K562 (cell line): ENCODE measurements at regions not wholly inside any gene's neighbourhood (a gene's known extent, or its start where the extent isn't known, plus 50 kb on each side); places are given as distances from the start of the nearest gene placed in this dataset.
"Not testable (repeated sequence)": the region's sequence is repeated elsewhere in the genome, so short reads cannot be mapped to it uniquely, and the experiment has no call there.

ENCODE experiments used
- ATAC-seq: fragments of 200-7000 bp; cut with Tn5 transposase; 3 replicates; pipeline ENCODE4 v1.9.1; 2020; ENCODE audit warnings: moderate library complexity
- BruUV-seq: library from RNA; stranded (reverse); fragments of 400-500 nt; replicated peaks from 2 replicates; lab custom pipeline; 2021; lab: Mats Ljungman, UMichigan
- CTCF ChIA-PET: fragments of 300-600 bp; formaldehyde crosslinking; extraction: SDS; loops from one replicate; lab custom pipeline; 2021; ENCODE audit warnings: low intra/inter-chr PET ratio; lab: Yijun Ruan, JAX
- POLR2A ChIA-PET: fragments of 300-600, 350-650 bp; sonication (Branson Sonifier 250); formaldehyde crosslinking; extraction: SDS; loops from one replicate; lab custom pipeline; 2021; ENCODE audit warnings: antibody characterized with exemption, inconsistent platforms; lab: Yijun Ruan, JAX
- DNase-seq, 4 experiments: peaks; one replicate each; pipeline versions ENCODE4 v3.0.0 to v3.0.0-alpha.2; 2011 to 2018; ENCODE audit warnings: low spot score in 3 of 4, mixed read lengths in 3 of 4; ENCODE audit errors: extremely low read depth in 1 of 4
- FAIRE-seq: peaks from 2 replicates; lab custom pipeline; 2011; peaks lifted over from hg19 to GRCh38; lab: Jason Lieb, UNC
- H2AFZ ChIP-seq: 2 replicates; pipeline ENCODE4 v1.6.0; 2011; ENCODE audit warnings: low read depth, low read length, control low read depth, inconsistent platforms
- H3K27ac ChIP-seq: fragments of 200-600 bp; 3 replicates; pipeline ENCODE4 v1.8.0; 2011; ENCODE audit warnings: low read depth, mild to moderate bottlenecking, control low read depth, inconsistent platforms, low read length, moderate library complexity, mixed read lengths; ENCODE audit errors: extremely low read depth
- H3K27me3 ChIP-seq, 2 experiments: fragments of 300-600 bp in 1 of 2; 2 replicates in 1 of 2; 3 replicates in 1 of 2; pipeline versions ENCODE4 v1.6.0 to v1.8.0; 2011; ENCODE audit warnings: inconsistent platforms in 2 of 2, low read length in 2 of 2, mild to moderate bottlenecking in 1 of 2, mixed read lengths in 1 of 2, moderate library complexity in 1 of 2; ENCODE audit not compliant: control insufficient read depth in 2 of 2, insufficient read depth in 2 of 2
- H3K36me3 ChIP-seq: fragments of 300-600 bp; 3 replicates; pipeline ENCODE4 v1.8.0; 2011; ENCODE audit warnings: mild to moderate bottlenecking, low read length, inconsistent platforms; ENCODE audit not compliant: control insufficient read depth, insufficient read depth
- H3K4me1 ChIP-seq, 2 experiments: fragments of 200-600 bp in 1 of 2; replicated peaks in 1 of 2; 2 replicates in 1 of 2; 3 replicates in 1 of 2; pipeline versions ENCODE4 v1.5.1 to v1.8.0; 2011; ENCODE audit warnings: inconsistent platforms in 2 of 2, low read length in 2 of 2, mild to moderate bottlenecking in 1 of 2, mixed read lengths in 1 of 2, moderate library complexity in 1 of 2; ENCODE audit not compliant: control insufficient read depth in 2 of 2, insufficient read depth in 2 of 2
- H3K4me2 ChIP-seq: 2 replicates; pipeline ENCODE4 v1.6.1; 2011; ENCODE audit warnings: low read length, control low read depth, inconsistent platforms, mixed read lengths; ENCODE audit not compliant: insufficient read depth
- H3K4me3 ChIP-seq: fragments of 200-600 bp; sonication (generic), shearing (Covaris generic); 2 replicates; pipeline ENCODE4 v1.5.1; 2016; ENCODE audit warnings: control low read depth, inconsistent platforms
- H3K79me2 ChIP-seq: fragments of 200-600 bp; 3 replicates; pipeline ENCODE4 v1.8.0; 2011; ENCODE audit warnings: low read length, inconsistent platforms; ENCODE audit not compliant: control insufficient read depth, insufficient read depth
- H3K9ac ChIP-seq, 2 experiments: 2 replicates each; pipeline versions ENCODE4 v1.6.0 to v1.6.1; 2011; ENCODE audit warnings: low read depth in 2 of 2, low read length in 2 of 2, control low read depth in 1 of 2, inconsistent platforms in 1 of 2, mild to moderate bottlenecking in 1 of 2, mixed read lengths in 1 of 2; ENCODE audit not compliant: insufficient read depth in 1 of 2
- H3K9me1 ChIP-seq: one replicate; pipeline ENCODE4 v1.6.0; 2011; ENCODE audit warnings: inconsistent platforms, mild to moderate bottlenecking, low read length, moderate library complexity; ENCODE audit not compliant: control insufficient read depth, insufficient read depth
- H3K9me3 ChIP-seq: replicated peaks from 2 replicates; pipeline ENCODE4 v1.5.1; 2011; ENCODE audit warnings: low read depth, low read length, inconsistent platforms; ENCODE audit not compliant: control insufficient read depth, insufficient read depth
- H4K20me1 ChIP-seq: replicated peaks from 2 replicates; pipeline ENCODE4 v1.6.1; 2011; ENCODE audit warnings: low read length, inconsistent platforms, mixed read lengths; ENCODE audit not compliant: control insufficient read depth, insufficient read depth
- BCLAF1 ChIP-seq, 2 experiments: fragments of 450-650 bp in 1 of 2; IDR thresholded peaks; 2 replicates each; pipeline ENCODE4 v1.6.1; 2011 to 2017; ENCODE audit warnings: low read depth in 2 of 2, antibody characterized with exemption in 1 of 2, borderline replicate concordance in 1 of 2, low read length in 1 of 2, mild to moderate bottlenecking in 1 of 2, mixed read lengths in 1 of 2; ENCODE audit not compliant: control insufficient read depth in 1 of 2
- EGR1 ChIP-seq: fragments of 450-650 bp; conservative IDR thresholded peaks from 2 replicates; pipeline ENCODE4 v1.6.1; 2017; ENCODE audit warnings: mild to moderate bottlenecking
- HDAC1 ChIP-seq, 2 experiments: fragments of 450-650 bp; IDR thresholded peaks; 2 replicates each; pipeline ENCODE4 v1.6.1; 2016 to 2017; ENCODE audit warnings: inconsistent platforms in 1 of 2, mild to moderate bottlenecking in 1 of 2, moderate library complexity in 1 of 2
- WGBS: fragments of 100-300 bp; shearing (Covaris generic); methylation state at CpG from one replicate; pipeline ENCODE4 v1.1.6; 2016; ENCODE audit warnings: low coverage, mixed read lengths; ENCODE audit not compliant: insufficient coverage; ENCODE audit errors: missing lambda C conversion rate; 5-methylcytosine and 5-hydroxymethylcytosine counted together
- in situ Hi-C: fragments of 300-500 bp; cut with MboI; formaldehyde crosslinking; loops from 4 replicates; pipeline ENCODE4 v1.15.0; 2018; ENCODE audit warnings: inconsistent platforms, mixed read lengths
- intact Hi-C: fragments of 100-400 bp; cut with micrococcal nuclease; formaldehyde crosslinking; loops from 2 replicates; pipeline ENCODE4 v1.14.2; 2022

GRCh38 chr5:98187945-98188344, 585.5 kb upstream of the RGMB start:
- ATAC-seq (no peak), FAIRE-seq (no peak), DNase-seq (no peak)
- Histone ChIP-seq H3K9me1 (no peaks in the 10 kb centered on the region), H3K9me3 (no peaks in the 10 kb centered on the region), H3K27me3 (no peaks in the 10 kb centered on the region), H3K4me2 (no peak overlapping the region), H3K79me2 (no peaks in the 10 kb centered on the region), H2AFZ (no peak overlapping the region), H4K20me1 (no peaks in the 10 kb centered on the region), H3K27ac (no peak overlapping the region), H3K36me3 (no peaks in the 10 kb centered on the region), H3K4me3 (no peak overlapping the region), H3K9ac (no peak overlapping the region), H3K4me1 (no peaks in the 10 kb centered on the region)
- no peak for TF ChIP-seq BCLAF1 (IDR thresholded peaks at IDR 0.05; ENCODE audit: borderline replicate concordance in 1 of 2, control insufficient read depth in 1 of 2, low read depth in 2 of 2, low read length in 1 of 2)
- no peak for TF ChIP-seq HDAC1 (IDR thresholded peaks at IDR 0.05)
- no peak for TF ChIP-seq EGR1
- in situ Hi-C loops (no loop called here), intact Hi-C loops (no loop called here)
- ChIA-PET POLR2A (no interaction called here), CTCF (no interaction called here)
- no TSS peak for BruUV-seq
- 0% methylated on average over 1 of the region's 1 CpG for WGBS

GRCh38 chr5:98190344-98190743, 583.1 kb upstream of the RGMB start:
- POLR2A ChIA-PET, intact Hi-C loops, BruUV-seq, H3K9me3 ChIP-seq, H3K27me3 ChIP-seq, in situ Hi-C loops, H3K27ac ChIP-seq, ATAC-seq, H3K4me2 ChIP-seq, CTCF ChIA-PET, H3K36me3 ChIP-seq, FAIRE-seq, H3K4me1 ChIP-seq, H2AFZ ChIP-seq, H3K79me2 ChIP-seq, H4K20me1 ChIP-seq, H3K9ac ChIP-seq, DNase-seq, H3K4me3 ChIP-seq, H3K9me1 ChIP-seq: not testable (repeated sequence)
- WGBS: no CpG with 5 or more reads among the region's 4 CpGs
